ENCODE measurements at regions not wholly inside any gene's neighbourhood (a gene's known extent, or its start where the extent isn't known, plus 50 kb on each side); places are given as distances from the start of the nearest gene placed in this dataset.

DNA sequence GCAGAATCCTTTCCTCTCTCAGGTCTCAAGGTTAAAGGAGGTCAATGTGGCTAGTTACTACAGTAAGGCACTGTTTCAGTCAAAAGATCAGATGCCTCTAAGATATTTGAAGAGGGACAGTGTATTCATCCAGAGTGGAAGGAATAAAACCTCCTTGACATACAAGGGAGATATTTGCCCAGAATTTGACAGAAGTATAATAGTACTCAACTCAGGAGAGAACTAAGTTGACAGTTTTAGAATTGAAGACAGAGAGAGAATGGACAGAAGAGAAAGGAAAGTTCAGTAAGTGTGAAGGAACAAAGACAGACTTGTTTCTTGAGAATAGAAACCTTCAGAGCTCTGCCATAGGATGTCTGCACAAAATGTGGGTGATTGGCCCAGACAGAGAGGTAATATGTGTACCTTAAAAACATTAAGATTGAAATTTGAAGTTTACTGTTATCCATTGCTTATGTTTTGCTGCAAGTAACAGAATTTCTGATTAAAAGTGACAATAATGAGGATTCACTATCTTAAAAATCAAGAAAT lies 507.1 kb downstream of the IGSF11 start:
- TF ChIP-seq LARP7 (IDR thresholded peaks at IDR 0.05): no peak
- TF ChIP-seq, protein P1, sequence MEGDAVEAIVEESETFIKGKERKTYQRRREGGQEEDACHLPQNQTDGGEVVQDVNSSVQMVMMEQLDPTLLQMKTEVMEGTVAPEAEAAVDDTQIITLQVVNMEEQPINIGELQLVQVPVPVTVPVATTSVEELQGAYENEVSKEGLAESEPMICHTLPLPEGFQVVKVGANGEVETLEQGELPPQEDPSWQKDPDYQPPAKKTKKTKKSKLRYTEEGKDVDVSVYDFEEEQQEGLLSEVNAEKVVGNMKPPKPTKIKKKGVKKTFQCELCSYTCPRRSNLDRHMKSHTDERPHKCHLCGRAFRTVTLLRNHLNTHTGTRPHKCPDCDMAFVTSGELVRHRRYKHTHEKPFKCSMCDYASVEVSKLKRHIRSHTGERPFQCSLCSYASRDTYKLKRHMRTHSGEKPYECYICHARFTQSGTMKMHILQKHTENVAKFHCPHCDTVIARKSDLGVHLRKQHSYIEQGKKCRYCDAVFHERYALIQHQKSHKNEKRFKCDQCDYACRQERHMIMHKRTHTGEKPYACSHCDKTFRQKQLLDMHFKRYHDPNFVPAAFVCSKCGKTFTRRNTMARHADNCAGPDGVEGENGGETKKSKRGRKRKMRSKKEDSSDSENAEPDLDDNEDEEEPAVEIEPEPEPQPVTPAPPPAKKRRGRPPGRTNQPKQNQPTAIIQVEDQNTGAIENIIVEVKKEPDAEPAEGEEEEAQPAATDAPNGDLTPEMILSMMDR (IDR thresholded peaks at IDR 0.05 in 2 of 3, conservative IDR thresholded peaks at IDR 0.05 in 1 of 3; ENCODE audit: insufficient read depth in 2 of 3, low read depth in 1 of 3, low read length in 3 of 3): no peak
- TF ChIP-seq ZNF77 (CRISPR knock-in tag; IDR thresholded peaks at IDR 0.05): no peak
- TF ChIP-seq, protein P2, sequence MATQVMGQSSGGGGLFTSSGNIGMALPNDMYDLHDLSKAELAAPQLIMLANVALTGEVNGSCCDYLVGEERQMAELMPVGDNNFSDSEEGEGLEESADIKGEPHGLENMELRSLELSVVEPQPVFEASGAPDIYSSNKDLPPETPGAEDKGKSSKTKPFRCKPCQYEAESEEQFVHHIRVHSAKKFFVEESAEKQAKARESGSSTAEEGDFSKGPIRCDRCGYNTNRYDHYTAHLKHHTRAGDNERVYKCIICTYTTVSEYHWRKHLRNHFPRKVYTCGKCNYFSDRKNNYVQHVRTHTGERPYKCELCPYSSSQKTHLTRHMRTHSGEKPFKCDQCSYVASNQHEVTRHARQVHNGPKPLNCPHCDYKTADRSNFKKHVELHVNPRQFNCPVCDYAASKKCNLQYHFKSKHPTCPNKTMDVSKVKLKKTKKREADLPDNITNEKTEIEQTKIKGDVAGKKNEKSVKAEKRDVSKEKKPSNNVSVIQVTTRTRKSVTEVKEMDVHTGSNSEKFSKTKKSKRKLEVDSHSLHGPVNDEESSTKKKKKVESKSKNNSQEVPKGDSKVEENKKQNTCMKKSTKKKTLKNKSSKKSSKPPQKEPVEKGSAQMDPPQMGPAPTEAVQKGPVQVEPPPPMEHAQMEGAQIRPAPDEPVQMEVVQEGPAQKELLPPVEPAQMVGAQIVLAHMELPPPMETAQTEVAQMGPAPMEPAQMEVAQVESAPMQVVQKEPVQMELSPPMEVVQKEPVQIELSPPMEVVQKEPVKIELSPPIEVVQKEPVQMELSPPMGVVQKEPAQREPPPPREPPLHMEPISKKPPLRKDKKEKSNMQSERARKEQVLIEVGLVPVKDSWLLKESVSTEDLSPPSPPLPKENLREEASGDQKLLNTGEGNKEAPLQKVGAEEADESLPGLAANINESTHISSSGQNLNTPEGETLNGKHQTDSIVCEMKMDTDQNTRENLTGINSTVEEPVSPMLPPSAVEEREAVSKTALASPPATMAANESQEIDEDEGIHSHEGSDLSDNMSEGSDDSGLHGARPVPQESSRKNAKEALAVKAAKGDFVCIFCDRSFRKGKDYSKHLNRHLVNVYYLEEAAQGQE (IDR thresholded peaks at IDR 0.05; ENCODE audit: borderline replicate concordance): no peak
- TF ChIP-seq, protein P2 (CRISPR knock-in tag; IDR thresholded peaks at IDR 0.05; ENCODE audit: low read depth): no peak
- TF ChIP-seq, protein P3, sequence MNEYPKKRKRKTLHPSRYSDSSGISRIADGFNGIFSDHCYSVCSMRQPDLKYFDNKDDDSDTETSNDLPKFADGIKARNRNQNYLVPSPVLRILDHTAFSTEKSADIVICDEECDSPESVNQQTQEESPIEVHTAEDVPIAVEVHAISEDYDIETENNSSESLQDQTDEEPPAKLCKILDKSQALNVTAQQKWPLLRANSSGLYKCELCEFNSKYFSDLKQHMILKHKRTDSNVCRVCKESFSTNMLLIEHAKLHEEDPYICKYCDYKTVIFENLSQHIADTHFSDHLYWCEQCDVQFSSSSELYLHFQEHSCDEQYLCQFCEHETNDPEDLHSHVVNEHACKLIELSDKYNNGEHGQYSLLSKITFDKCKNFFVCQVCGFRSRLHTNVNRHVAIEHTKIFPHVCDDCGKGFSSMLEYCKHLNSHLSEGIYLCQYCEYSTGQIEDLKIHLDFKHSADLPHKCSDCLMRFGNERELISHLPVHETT (CRISPR knock-in tag; conservative IDR thresholded peaks at IDR 0.05 in 1 of 2, IDR thresholded peaks at IDR 0.05 in 1 of 2): no peak
- TF ChIP-seq SMARCC2 (IDR thresholded peaks at IDR 0.05; ENCODE audit: low read depth): no peak

Data from K562 (cell line).